C4-2B (cell line): ENCODE measurements at regions not wholly inside any gene's neighbourhood (a gene's known extent, or its start where the extent isn't known, plus 50 kb on each side); places are given as distances from the start of the nearest gene placed in this dataset.

Experiments used
- CTCF ChIP-seq: fragments of 450-650 bp; conservative IDR thresholded peaks from 2 replicates; pipeline ENCODE4 v1.5.1; 2017; ENCODE audit warnings: mild to moderate bottlenecking
- ZFX ChIP-seq: fragments of 450-650 bp; IDR thresholded peaks from 2 replicates; pipeline ENCODE4 v1.6.1; 2017

- TF ChIP-seq CTCF, result no peak
- no peak for TF ChIP-seq ZFX
Measured at GRCh38 chr11:91660036-91660435, 564.6 kb upstream of the FAT3 start.
